ENCODE measurements at regions not wholly inside any gene's neighbourhood (a gene's known extent, or its start where the extent isn't known, plus 50 kb on each side); places are given as distances from the start of the nearest gene placed in this dataset.

DNA sequence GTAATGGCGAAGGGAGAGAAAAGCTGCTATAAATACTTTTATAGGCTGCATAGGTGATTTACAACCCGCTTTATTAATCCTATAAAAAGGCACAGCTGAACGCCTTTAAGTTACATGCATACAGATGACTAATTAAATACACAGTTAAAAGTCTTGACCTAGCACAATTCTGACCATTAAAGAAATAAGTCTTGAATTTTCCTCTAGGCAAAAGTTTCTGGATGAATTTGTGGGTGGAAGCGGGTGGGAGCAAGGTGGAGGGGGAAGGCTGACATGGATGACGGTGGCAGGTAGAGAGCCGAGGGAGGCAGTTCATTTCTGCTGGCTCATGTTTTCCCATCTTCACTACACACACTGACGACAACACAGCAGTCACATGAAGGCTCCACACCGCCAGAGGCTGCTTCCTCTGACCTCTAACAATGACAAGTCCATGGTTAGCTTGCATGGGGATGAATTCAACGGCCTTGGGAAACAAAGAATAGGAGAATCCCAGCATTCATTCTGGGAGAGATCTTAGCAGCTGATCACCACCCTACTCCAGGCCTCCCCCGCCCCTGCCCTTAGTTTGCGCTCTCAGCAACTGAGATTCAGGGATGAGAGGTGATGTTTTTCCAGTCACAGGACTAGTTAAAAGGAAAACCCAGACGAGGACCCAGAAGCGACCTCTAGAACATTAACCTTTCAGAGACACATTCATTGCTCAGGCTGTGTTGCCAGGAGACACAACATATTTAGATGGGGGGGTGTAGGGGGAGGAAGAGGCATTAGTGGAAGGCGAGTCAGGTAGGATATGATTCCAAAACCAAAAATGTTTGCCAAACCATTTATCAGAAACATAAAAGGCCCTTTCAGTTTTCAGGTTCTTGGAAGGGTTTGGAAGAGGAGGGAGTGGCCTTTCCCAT is 329.3 kb downstream of the PIK3R1 start:
- no peak for ATAC-seq
- TF ChIP-seq ISL1 (CRISPR knock-in tag; IDR thresholded peaks at IDR 0.05) (no peak), CSDC2 (CRISPR knock-in tag; IDR thresholded peaks at IDR 0.05) (no peak), BACH2 (CRISPR knock-in tag; IDR thresholded peaks at IDR 0.05; ENCODE audit: borderline replicate concordance) (no peak), SNAI2 (CRISPR knock-in tag; IDR thresholded peaks at IDR 0.05) (no peak), ZNF565 (CRISPR knock-in tag; conservative IDR thresholded peaks at IDR 0.05; ENCODE audit: low read depth) (no peak), GLIS3 (CRISPR knock-in tag; IDR thresholded peaks at IDR 0.05) (no peak), ARNTL (CRISPR knock-in tag; IDR thresholded peaks at IDR 0.05; ENCODE audit: borderline replicate concordance, low read depth) (no peak), ZFP30 (CRISPR knock-in tag; IDR thresholded peaks at IDR 0.05) (no peak), ZC3H10 (CRISPR knock-in tag; IDR thresholded peaks at IDR 0.05) (no peak), ZFP3 (CRISPR knock-in tag; IDR thresholded peaks at IDR 0.05) (no peak)
- TF ChIP-seq, protein P1, sequence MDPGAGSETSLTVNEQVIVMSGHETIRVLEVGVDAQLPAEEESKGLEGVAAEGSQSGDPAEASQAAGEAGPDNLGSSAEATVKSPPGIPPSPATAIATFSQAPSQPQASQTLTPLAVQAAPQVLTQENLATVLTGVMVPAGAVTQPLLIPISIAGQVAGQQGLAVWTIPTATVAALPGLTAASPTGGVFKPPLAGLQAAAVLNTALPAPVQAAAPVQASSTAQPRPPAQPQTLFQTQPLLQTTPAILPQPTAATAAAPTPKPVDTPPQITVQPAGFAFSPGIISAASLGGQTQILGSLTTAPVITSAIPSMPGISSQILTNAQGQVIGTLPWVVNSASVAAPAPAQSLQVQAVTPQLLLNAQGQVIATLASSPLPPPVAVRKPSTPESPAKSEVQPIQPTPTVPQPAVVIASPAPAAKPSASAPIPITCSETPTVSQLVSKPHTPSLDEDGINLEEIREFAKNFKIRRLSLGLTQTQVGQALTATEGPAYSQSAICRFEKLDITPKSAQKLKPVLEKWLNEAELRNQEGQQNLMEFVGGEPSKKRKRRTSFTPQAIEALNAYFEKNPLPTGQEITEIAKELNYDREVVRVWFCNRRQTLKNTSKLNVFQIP (CRISPR knock-in tag; IDR thresholded peaks at IDR 0.05; ENCODE audit: borderline replicate concordance, low read depth), result no peak
- TF ChIP-seq, protein P2, sequence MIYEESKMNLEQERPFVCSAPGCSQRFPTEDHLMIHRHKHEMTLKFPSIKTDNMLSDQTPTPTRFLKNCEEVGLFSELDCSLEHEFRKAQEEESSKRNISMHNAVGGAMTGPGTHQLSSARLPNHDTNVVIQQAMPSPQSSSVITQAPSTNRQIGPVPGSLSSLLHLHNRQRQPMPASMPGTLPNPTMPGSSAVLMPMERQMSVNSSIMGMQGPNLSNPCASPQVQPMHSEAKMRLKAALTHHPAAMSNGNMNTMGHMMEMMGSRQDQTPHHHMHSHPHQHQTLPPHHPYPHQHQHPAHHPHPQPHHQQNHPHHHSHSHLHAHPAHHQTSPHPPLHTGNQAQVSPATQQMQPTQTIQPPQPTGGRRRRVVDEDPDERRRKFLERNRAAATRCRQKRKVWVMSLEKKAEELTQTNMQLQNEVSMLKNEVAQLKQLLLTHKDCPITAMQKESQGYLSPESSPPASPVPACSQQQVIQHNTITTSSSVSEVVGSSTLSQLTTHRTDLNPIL (CRISPR knock-in tag; IDR thresholded peaks at IDR 0.05; ENCODE audit: low read depth), result no peak
- TF ChIP-seq, protein P3, sequence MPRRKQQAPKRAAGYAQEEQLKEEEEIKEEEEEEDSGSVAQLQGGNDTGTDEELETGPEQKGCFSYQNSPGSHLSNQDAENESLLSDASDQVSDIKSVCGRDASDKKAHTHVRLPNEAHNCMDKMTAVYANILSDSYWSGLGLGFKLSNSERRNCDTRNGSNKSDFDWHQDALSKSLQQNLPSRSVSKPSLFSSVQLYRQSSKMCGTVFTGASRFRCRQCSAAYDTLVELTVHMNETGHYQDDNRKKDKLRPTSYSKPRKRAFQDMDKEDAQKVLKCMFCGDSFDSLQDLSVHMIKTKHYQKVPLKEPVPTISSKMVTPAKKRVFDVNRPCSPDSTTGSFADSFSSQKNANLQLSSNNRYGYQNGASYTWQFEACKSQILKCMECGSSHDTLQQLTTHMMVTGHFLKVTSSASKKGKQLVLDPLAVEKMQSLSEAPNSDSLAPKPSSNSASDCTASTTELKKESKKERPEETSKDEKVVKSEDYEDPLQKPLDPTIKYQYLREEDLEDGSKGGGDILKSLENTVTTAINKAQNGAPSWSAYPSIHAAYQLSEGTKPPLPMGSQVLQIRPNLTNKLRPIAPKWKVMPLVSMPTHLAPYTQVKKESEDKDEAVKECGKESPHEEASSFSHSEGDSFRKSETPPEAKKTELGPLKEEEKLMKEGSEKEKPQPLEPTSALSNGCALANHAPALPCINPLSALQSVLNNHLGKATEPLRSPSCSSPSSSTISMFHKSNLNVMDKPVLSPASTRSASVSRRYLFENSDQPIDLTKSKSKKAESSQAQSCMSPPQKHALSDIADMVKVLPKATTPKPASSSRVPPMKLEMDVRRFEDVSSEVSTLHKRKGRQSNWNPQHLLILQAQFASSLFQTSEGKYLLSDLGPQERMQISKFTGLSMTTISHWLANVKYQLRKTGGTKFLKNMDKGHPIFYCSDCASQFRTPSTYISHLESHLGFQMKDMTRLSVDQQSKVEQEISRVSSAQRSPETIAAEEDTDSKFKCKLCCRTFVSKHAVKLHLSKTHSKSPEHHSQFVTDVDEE (CRISPR knock-in tag; IDR thresholded peaks at IDR 0.05), result no peak

DNA sequence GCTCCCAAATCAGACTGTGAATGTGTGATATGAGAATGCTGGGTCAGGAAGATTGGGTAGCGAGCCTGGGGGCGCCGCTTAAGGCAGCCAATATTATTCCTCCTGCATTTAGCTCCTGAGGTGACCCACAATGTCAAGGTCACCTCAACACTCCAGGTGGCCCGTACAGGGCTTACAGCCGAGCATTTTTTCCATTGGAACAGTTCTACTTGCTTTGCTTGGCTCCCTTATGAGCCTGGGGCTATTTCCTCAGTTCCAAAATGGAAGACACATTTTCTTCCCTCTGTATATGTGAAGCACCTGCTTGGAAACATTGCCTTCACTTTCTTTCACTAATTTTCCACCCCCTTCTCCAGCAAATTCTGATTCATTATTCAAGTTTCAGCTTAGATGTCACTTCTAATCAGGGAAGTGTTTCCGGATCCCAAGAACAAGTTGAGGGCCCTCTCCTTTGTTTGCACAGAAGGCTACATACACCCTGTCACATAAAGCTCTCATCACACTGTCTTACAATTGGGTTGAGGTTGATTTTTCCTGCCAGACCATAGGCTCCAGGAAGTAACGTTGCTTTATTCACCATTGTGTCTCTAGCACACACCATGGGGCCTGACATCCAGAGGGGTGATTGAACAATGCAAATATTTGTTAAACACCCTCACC is 330.2 kb downstream of the PIK3R1 start:
- TF ChIP-seq, protein P2 (CRISPR knock-in tag; IDR thresholded peaks at IDR 0.05; ENCODE audit: low read depth), result no peak
- TF ChIP-seq ZNF70 (CRISPR knock-in tag; IDR thresholded peaks at IDR 0.05) (no peak), PPARA (CRISPR knock-in tag; IDR thresholded peaks at IDR 0.05; ENCODE audit: borderline replicate concordance) (no peak)
- TF ChIP-seq, protein P4, sequence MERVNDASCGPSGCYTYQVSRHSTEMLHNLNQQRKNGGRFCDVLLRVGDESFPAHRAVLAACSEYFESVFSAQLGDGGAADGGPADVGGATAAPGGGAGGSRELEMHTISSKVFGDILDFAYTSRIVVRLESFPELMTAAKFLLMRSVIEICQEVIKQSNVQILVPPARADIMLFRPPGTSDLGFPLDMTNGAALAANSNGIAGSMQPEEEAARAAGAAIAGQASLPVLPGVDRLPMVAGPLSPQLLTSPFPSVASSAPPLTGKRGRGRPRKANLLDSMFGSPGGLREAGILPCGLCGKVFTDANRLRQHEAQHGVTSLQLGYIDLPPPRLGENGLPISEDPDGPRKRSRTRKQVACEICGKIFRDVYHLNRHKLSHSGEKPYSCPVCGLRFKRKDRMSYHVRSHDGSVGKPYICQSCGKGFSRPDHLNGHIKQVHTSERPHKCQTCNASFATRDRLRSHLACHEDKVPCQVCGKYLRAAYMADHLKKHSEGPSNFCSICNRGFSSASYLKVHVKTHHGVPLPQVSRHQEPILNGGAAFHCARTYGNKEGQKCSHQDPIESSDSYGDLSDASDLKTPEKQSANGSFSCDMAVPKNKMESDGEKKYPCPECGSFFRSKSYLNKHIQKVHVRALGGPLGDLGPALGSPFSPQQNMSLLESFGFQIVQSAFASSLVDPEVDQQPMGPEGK (CRISPR knock-in tag; IDR thresholded peaks at IDR 0.05; ENCODE audit: borderline replicate concordance), result no peak
- ATAC-seq, result no peak

DNA sequence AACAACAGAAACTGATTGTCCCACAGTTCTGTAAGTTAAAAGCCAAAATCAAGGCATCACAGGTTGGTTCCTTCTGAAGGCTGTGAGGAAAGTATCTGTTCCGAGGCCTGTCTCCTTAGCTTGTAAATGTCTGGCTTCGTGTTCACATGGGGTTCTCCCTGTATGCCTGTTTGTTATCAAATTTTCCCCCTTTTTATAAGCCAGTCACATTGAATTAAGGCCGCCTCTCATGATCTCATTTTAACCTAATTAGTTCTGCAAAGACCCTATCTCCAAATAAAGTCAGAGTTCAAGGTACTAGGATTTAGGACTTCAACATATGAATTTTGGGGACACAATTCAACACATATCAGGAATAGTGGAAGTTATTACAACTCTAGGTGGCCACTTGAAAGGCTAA is 331.5 kb downstream of the PIK3R1 start:
- no peak for ATAC-seq
- TF ChIP-seq CSDC2 (CRISPR knock-in tag; IDR thresholded peaks at IDR 0.05) (no peak), OSR1 (CRISPR knock-in tag; IDR thresholded peaks at IDR 0.05) (no peak), ZFP3 (CRISPR knock-in tag; IDR thresholded peaks at IDR 0.05) (no peak), ZC3H10 (CRISPR knock-in tag; IDR thresholded peaks at IDR 0.05) (no peak), TCF4 (CRISPR knock-in tag; IDR thresholded peaks at IDR 0.05; ENCODE audit: borderline replicate concordance) (no peak), ARNTL (CRISPR knock-in tag; IDR thresholded peaks at IDR 0.05; ENCODE audit: borderline replicate concordance, low read depth) (no peak), ZNF8 (CRISPR knock-in tag; IDR thresholded peaks at IDR 0.05) (no peak), ZFP30 (CRISPR knock-in tag; IDR thresholded peaks at IDR 0.05) (no peak), RARB (CRISPR knock-in tag; IDR thresholded peaks at IDR 0.05) (no peak), TOX (CRISPR knock-in tag; IDR thresholded peaks at IDR 0.05; ENCODE audit: borderline replicate concordance) (no peak), ZNF70 (CRISPR knock-in tag; IDR thresholded peaks at IDR 0.05) (no peak)
- TF ChIP-seq, protein P3 (CRISPR knock-in tag; IDR thresholded peaks at IDR 0.05), result no peak
- TF ChIP-seq, protein P1 (CRISPR knock-in tag; IDR thresholded peaks at IDR 0.05; ENCODE audit: borderline replicate concordance, low read depth), result no peak

All from SK-N-SH treated with all-trans-retinoic acid at 6 μM for 48 hours (cell line).